ENCODE measurements at regions not wholly inside any gene's neighbourhood (a gene's known extent, or its start where the extent isn't known, plus 50 kb on each side); places are given as distances from the start of the nearest gene placed in this dataset.

DNA sequence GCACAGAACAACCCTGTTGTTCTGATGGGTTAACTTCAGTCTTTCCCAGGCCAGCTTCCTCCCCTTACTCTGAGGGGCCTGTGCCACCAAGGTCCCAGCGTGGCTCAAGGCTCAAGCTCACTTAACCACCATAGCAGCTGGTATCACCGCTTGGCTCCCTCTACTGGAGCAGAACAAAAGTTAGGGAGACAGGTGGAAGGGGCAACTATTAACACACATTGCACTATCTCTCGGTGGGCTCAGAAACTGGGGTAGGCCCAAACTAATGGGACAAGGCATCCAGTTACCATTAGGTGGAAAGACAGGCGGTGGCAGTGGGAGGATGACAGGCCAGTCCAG is 88.7 kb upstream of the ATL2 start:
- Histone ChIP-seq H3K27ac (replicated peaks in 1 of 4) (peak overlapping the region; percentile 85 to 95 (median 90)), H3K4me1 (peaks cover 0 to 97% (median 85%) of the 10 kb centered on the region in 4 donors)
- WGBS: 77% methylated on average over 4 of the region's 4 CpGs

DNA sequence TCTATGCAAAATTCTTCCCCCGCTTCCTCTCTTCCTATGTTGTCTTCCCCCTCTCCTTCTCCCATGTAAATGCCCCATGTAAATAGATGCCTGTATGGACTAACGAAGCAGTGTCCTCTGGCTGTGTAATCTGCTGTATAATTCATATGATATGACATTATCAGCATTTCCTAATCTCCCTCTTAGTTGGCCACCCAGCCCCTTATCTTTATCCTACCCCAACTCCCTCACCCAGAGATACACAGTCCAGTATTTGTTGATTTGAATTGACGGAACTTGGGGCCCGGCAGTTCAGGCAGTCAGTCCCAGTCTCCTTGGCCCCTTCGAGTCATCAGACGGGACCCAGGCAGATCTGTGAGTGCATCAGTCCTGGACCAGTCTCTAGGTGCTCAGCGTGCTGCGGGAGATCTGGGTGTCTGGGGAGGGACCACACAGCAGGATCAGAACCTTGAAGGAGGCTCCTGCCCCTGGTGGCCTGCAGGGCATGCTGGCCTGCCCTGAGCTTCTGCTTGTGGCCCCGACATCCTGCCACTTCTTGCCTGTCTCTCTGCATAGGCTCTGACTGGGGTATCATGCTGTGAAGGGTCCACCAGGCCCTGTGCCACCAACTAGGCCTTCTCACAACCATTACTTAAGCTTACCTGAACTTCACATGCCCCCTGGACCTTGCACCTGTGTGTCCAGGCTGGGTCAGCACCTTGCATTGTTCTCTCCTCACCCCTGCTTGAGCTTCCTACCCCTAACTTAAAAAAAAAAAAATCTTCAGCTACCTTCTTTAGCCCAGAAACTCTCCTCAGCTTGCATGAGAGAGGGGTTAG is 88.1 kb upstream of the ATL2 start:
- WGBS: 89% methylated on average over 9 of the region's 9 CpGs
- no peak for TF ChIP-seq POLR2A (IDR thresholded peaks at IDR 0.05; ENCODE audit: low read depth)
- TF ChIP-seq POLR2AphosphoS5 (IDR thresholded peaks at IDR 0.05): no peak
- TF ChIP-seq, protein P1, sequence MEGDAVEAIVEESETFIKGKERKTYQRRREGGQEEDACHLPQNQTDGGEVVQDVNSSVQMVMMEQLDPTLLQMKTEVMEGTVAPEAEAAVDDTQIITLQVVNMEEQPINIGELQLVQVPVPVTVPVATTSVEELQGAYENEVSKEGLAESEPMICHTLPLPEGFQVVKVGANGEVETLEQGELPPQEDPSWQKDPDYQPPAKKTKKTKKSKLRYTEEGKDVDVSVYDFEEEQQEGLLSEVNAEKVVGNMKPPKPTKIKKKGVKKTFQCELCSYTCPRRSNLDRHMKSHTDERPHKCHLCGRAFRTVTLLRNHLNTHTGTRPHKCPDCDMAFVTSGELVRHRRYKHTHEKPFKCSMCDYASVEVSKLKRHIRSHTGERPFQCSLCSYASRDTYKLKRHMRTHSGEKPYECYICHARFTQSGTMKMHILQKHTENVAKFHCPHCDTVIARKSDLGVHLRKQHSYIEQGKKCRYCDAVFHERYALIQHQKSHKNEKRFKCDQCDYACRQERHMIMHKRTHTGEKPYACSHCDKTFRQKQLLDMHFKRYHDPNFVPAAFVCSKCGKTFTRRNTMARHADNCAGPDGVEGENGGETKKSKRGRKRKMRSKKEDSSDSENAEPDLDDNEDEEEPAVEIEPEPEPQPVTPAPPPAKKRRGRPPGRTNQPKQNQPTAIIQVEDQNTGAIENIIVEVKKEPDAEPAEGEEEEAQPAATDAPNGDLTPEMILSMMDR (IDR thresholded peaks at IDR 0.05): no peak
- TF ChIP-seq EP300 (IDR thresholded peaks at IDR 0.05): no peak
- Histone ChIP-seq H3K4me3 (no peak overlapping the region), H3K27ac (replicated peaks in 1 of 4) (peak overlapping the region; percentile 85 to 95 (median 90)), H3K36me3 (no peaks in the 10 kb centered on the region), H3K27me3 (no peaks in the 10 kb centered on the region), H3K9me3 (no peaks in the 10 kb centered on the region), H3K4me1 (peaks cover 0 to 91% (median 82%) of the 10 kb centered on the region in 4 donors)
- no peak for DNase-seq (ENCODE audit: extremely low spot score)
- intact Hi-C loops (cut with DNase I): loop anchor here (5.0 kb wide), 2 partner anchors 52 to 137 kb away; partner anchors contain the start of gene HNRNPLL

More for the DNA sequence above, 88.7 kb upstream of the ATL2 start:
- intact Hi-C loops (cut with DNase I): loop anchor here (2.0 to 5.0 kb wide), 4 partner anchors 33 to 137 kb away; partner anchors contain the start of genes ATL2 and HNRNPLL
- Histone ChIP-seq H3K9me3 (no peaks in the 10 kb centered on the region), H3K4me3 (no peak overlapping the region), H3K27me3 (no peaks in the 10 kb centered on the region), H3K36me3 (no peaks in the 10 kb centered on the region)
- no peak for DNase-seq (ENCODE audit: extremely low spot score)
- TF ChIP-seq, protein P1 (IDR thresholded peaks at IDR 0.05): peak in 2 of 3 experiments; percentile 27 to 37
- no peak for TF ChIP-seq POLR2A (IDR thresholded peaks at IDR 0.05; ENCODE audit: low read depth)

DNA sequence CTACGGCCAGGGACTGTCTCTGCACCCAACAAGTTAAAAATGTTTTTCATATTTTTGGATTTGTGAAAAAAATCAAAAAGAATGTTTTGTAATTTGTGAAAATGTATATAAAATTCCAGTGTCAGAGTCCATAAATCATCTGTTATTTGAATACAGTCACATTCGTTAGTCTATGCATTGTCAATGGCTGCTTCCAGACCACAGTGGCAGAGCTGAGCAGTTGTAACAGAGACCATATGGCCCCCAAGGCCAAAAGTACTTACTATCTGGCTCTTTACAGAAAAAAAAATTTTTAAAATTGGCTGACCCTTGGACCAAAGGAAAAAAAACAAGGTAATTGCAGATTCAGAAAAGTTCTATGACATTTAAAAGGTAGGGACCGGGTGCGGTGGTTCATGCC is 86.7 kb upstream of the ATL2 start:
- TF ChIP-seq, protein P1 (IDR thresholded peaks at IDR 0.05): no peak
- TF ChIP-seq POLR2A (IDR thresholded peaks at IDR 0.05; ENCODE audit: low read depth): no peak
- no peak for TF ChIP-seq POLR2AphosphoS5 (IDR thresholded peaks at IDR 0.05)
- no peak for TF ChIP-seq EP300 (IDR thresholded peaks at IDR 0.05)
- H3K4me1 ChIP-seq: peaks cover 0 to 78% (median 68%) of the 10 kb centered on the region in 4 donors
- DNase-seq (ENCODE audit: extremely low spot score): no peak
- 87% methylated on average over 4 of the region's 4 CpGs for WGBS
- H3K36me3 ChIP-seq: no peaks in the 10 kb centered on the region
- H3K27ac ChIP-seq (replicated peaks in 1 of 4): peak overlapping the region; percentile 85 to 95 (median 90)
- intact Hi-C loops (cut with DNase I): no loop called here
- H3K27me3 ChIP-seq: no peaks in the 10 kb centered on the region
- H3K4me3 ChIP-seq: no peak overlapping the region
- H3K9me3 ChIP-seq: no peaks in the 10 kb centered on the region

DNA sequence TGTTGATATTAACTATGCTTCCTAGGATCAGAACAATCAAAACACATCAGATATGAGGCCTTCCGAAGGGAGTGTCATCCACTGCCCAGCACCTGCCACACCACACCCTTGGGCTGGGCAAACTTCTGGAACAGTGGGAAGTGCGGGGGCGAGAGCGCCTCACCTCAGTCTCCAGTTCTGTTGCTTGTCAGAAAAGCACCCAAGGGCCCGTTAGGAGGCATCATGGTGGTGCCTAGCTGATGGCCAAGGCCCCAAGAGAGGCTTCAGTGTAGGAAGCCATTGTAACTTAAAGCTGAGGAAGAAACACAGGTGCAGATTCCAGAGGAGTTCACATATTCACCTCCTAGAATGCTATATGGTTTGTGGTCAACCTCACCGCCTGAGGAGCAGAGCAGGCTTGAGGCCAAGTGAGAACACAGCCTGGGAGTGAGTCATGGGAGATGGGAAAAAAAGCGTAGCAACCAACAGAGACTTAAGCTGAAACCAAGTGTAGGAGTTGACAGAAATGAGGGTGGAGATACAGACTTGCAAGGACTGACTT is 85.1 kb upstream of the ATL2 start:
- Histone ChIP-seq H3K27me3 (no peaks in the 10 kb centered on the region), H3K9me3 (no peaks in the 10 kb centered on the region), H3K4me3 (no peak overlapping the region), H3K4me1 (peaks cover 0 to 63% (median 55%) of the 10 kb centered on the region in 4 donors), H3K36me3 (no peaks in the 10 kb centered on the region), H3K27ac (replicated peaks in 1 of 4) (peak overlapping the region; percentile 85 to 95 (median 90))
- no peak for DNase-seq (ENCODE audit: extremely low spot score)
- WGBS: 63% methylated on average over 7 of the region's 7 CpGs
- intact Hi-C loops (cut with DNase I): no loop called here
- TF ChIP-seq POLR2AphosphoS5 (IDR thresholded peaks at IDR 0.05): peak; percentile 68 to 79
- TF ChIP-seq, protein P1 (IDR thresholded peaks at IDR 0.05): no peak
